GM19452 (cell line): ENCODE measurements at regions not wholly inside any gene's neighbourhood (a gene's known extent, or its start where the extent isn't known, plus 50 kb on each side); places are given as distances from the start of the nearest gene placed in this dataset.

Experiments used
- ATAC-seq: cut with Tn5 transposase; IDR thresholded peaks from one replicate; pipeline ENCODE4 v1.9.1; 2021; ENCODE audit not compliant: unreplicated experiment

- ATAC-seq: no peak
Measured at GRCh38 chr10:8462565-8462964, 408.1 kb downstream of the GATA3 start.

- no peak for ATAC-seq
Measured at GRCh38 chr10:8463853-8464252, 409.4 kb downstream of the GATA3 start.

- ATAC-seq: no peak
Measured at GRCh38 chr10:8468477-8468876, 414.0 kb downstream of the GATA3 start.

- no peak for ATAC-seq
Measured at GRCh38 chr10:8473205-8473604, 418.7 kb downstream of the GATA3 start.

- no peak for ATAC-seq
Measured at GRCh38 chr10:8477300-8477699, 422.8 kb downstream of the GATA3 start.

GRCh38 chr10:8481718-8482504 is 427.4 kb downstream of the GATA3 start:
- no peak for ATAC-seq

- no peak for ATAC-seq
Measured at GRCh38 chr10:8485032-8485431, 430.5 kb downstream of the GATA3 start.

- no peak for ATAC-seq
Measured at GRCh38 chr10:8487346-8487745, 432.9 kb downstream of the GATA3 start.

- no peak for ATAC-seq
Measured at GRCh38 chr10:8489232-8489631, 434.7 kb downstream of the GATA3 start.

- ATAC-seq: no peak
Measured at GRCh38 chr10:8489823-8490222, 435.3 kb downstream of the GATA3 start.

GRCh38 chr10:8498290-8498689 is 443.8 kb downstream of the GATA3 start:
- ATAC-seq: no peak

DNA sequence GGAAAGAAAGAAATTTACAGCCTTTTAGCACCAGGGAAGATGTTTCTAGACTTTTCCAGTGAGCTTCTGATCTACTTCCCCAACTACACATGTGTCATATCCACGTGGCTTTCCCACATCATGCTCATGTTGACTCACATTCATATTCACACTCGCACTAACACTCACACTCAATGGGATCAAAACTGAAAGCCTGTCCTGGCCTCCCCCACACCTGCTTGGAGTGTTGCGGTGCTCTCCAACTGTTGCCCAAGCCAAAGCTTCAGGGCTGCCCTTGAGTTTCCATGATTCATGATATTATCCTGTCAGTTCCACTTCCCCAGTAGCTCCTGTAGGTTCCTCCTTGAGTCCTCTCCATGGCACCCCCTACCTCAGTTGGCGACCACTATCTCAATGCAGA is 444.4 kb downstream of the GATA3 start:
- ATAC-seq: no peak

GRCh38 chr10:8499312-8499711 is 444.8 kb downstream of the GATA3 start:
- ATAC-seq: no peak

DNA sequence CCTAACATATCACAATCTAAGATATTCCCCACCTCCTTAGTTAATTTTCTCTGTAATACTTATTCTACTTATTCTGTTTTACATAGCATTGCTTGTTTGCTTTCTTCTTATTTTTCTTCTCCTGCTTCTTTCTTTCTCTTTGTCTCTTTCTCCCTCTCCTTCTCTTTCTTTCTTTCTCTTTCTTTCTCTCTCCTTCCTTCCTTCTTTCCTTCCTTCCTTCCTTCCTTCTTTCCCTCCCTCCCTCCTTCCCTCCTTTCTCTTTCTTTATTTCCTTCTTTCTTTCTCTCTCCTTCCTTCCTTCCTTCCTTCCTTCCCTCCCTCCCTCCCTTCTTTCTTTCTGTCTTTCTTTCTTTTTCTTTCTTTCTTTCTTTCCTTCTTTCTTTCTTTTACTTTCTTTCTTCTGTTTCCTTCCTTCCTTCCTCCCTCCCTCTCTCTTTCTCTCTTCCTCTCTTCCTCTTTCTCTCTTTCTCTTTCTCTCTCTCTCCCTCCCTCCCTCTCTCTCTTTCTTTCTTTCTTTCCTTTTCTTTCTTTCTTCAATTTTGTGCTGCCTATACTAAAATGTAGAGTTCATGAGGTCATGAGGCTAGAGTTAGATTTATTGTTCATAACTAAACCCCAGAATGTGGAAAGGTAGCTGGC is 445.4 kb downstream of the GATA3 start:
- no peak for ATAC-seq

- ATAC-seq: no peak
Measured at GRCh38 chr10:8502573-8502972, 448.1 kb downstream of the GATA3 start.

DNA sequence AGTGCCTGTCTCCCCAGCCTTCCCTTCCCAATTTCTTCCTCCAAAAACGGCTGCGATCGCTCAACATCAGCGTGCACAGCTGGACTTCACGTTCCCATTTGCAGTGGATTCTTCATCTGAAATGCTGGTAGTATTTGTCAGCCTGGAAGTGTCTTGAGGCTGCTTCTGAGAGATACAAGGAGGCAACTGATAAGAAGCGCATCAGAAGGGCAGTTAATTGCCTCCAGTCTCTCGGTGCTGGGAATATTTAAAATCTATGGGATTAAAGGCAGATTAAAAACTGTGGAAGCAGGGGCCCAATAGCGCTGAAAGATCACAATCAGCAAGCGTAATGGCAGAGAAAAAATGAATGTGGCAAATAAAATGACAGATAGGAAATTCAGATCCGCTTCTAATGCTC is 450.0 kb downstream of the GATA3 start:
- ATAC-seq: no peak

DNA sequence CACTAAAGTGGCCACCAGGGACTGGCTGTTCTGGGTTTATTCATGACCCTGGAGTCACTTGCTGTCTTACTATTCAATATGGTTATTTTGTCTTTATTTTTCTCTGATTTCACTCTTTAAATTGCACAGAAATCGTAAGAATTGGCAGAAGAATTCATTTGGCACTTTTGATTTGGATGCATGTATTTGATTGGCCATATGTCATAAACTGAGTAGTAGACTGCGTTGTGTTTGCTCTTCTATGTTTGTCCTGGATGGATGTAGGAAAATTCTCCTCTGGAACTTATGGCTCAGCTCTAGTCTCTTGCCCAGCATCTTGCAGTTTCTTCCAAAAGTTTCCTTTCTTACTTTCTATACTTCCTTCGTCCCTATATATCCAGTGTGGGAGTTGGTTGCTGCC is 452.7 kb downstream of the GATA3 start:
- no peak for ATAC-seq

DNA sequence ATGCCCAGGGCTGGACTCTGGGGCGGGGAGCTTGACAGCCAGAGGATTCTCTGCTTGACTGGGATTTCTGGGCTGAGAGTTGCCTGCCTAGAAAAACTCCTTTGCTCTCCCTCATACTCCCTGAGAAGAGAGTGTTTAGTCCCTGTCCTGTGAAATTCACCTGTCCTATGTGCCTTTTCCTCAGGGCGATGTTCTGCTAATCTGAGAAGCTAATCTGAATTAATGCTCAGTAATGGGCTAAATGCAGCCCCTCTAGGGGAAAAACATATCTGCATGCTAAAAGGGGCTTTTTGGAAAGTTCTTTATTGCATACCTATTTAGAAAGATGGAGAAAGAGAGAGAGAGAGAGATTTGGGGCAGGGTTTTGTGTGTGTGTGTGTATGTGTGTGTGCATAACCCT is 454.4 kb downstream of the GATA3 start:
- ATAC-seq: no peak

DNA sequence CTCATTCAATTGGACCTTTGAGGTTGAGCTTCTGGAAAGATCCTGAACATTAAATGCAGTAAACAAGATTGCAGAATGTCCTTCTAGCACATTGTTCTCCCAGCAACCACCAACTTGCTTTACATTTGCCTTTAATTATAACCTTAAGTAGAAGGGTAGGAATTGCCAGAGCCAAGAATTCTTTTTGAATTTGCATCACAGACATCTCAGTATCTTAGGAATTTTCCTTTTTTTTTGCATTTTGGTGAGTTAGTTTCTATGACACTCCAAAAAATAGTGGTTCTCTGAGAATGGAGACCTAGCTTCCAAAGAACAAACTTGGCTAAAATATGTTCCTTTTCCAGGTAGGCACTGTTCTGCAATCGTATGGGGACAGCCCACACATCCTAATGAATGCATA is 456.0 kb downstream of the GATA3 start:
- no peak for ATAC-seq

GRCh38 chr10:8511026-8511425 is 456.5 kb downstream of the GATA3 start:
- no peak for ATAC-seq

DNA sequence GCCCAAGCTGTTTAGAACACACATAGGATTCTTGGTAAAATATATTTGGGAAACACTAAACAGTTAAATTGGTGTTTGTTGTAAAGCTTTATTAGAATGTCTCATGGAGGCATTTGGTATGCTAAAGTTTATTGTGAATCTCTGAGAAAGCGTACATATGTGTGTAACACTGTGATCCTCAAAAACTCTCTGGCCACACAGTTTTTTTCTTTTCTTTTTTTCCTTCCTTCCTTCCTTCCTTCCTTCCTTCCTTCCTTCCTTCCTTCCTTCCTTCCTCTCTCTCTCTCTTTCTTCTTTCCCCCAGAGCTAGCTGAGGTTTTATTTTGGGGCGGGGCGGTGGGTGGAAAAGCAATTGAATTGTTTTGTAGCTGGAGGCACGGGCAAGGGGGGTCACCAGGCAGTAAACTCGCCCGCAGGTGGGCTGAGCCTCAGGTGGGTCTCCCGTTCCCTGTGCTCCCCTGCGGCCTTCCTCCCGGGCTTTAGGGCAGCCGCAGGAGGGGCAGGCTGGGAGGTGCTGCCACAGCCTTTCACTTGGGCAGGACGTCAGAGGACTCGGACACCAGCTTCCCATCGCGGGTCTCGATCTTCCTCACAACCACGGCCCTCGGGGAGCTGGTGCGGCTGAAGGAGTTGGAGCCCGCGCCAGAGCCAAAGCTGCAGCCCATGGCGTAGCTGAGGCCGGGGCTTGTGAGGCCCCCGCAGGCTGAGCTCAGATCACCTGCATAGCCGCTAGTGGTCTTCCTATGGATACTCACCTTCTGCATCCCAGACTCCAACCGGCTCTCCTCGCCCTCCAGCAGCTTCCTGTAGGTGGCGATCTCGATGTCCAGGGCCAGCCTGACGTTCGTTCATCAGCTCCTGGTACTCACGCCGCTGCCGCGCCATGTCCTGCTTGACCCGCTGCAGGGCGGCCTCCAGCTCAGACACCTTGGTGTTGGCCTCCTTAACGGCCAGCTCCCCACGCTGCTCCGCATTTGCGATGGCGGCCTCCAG is 459.0 kb downstream of the GATA3 start:
- no peak for ATAC-seq

- ATAC-seq: no peak
Measured at GRCh38 chr10:8520382-8520781, 465.9 kb downstream of the GATA3 start.
